K562 (cell line): ENCODE measurements at regions not wholly inside any gene's neighbourhood (a gene's known extent, or its start where the extent isn't known, plus 50 kb on each side); places are given as distances from the start of the nearest gene placed in this dataset.
A peak's percentile ranks its signal among the peaks of the same experiment; 100 is the strongest.

Experiments
- ATAC-seq: fragments of 200-7000 bp; cut with Tn5 transposase; 3 replicates; pipeline ENCODE4 v1.9.1; 2020; ENCODE audit warnings: moderate library complexity
- BruUV-seq: library from RNA; stranded (reverse); fragments of 400-500 nt; replicated peaks from 2 replicates; lab custom pipeline; 2021; lab: Mats Ljungman, UMichigan
- CTCF ChIA-PET: fragments of 300-600 bp; formaldehyde crosslinking; extraction: SDS; loops from one replicate; lab custom pipeline; 2021; ENCODE audit warnings: low intra/inter-chr PET ratio; lab: Yijun Ruan, JAX
- POLR2A ChIA-PET: fragments of 300-600, 350-650 bp; sonication (Branson Sonifier 250); formaldehyde crosslinking; extraction: SDS; loops from one replicate; lab custom pipeline; 2021; ENCODE audit warnings: antibody characterized with exemption, inconsistent platforms; lab: Yijun Ruan, JAX
- DNase-seq, 4 experiments: peaks; one replicate each; pipeline versions ENCODE4 v3.0.0 to v3.0.0-alpha.2; 2011 to 2018; ENCODE audit warnings: low spot score in 3 of 4, mixed read lengths in 3 of 4; ENCODE audit errors: extremely low read depth in 1 of 4
- FAIRE-seq: peaks from 2 replicates; lab custom pipeline; 2011; peaks lifted over from hg19 to GRCh38; lab: Jason Lieb, UNC
- H2AFZ ChIP-seq: 2 replicates; pipeline ENCODE4 v1.6.0; 2011; ENCODE audit warnings: low read depth, low read length, control low read depth, inconsistent platforms
- H3K27ac ChIP-seq: fragments of 200-600 bp; 3 replicates; pipeline ENCODE4 v1.8.0; 2011; ENCODE audit warnings: low read depth, mild to moderate bottlenecking, control low read depth, inconsistent platforms, low read length, moderate library complexity, mixed read lengths; ENCODE audit errors: extremely low read depth
- H3K27me3 ChIP-seq, 2 experiments: fragments of 300-600 bp in 1 of 2; 2 replicates in 1 of 2; 3 replicates in 1 of 2; pipeline versions ENCODE4 v1.6.0 to v1.8.0; 2011; ENCODE audit warnings: inconsistent platforms in 2 of 2, low read length in 2 of 2, mild to moderate bottlenecking in 1 of 2, mixed read lengths in 1 of 2, moderate library complexity in 1 of 2; ENCODE audit not compliant: control insufficient read depth in 2 of 2, insufficient read depth in 2 of 2
- H3K36me3 ChIP-seq: fragments of 300-600 bp; 3 replicates; pipeline ENCODE4 v1.8.0; 2011; ENCODE audit warnings: mild to moderate bottlenecking, low read length, inconsistent platforms; ENCODE audit not compliant: control insufficient read depth, insufficient read depth
- H3K4me1 ChIP-seq, 2 experiments: fragments of 200-600 bp in 1 of 2; replicated peaks in 1 of 2; 2 replicates in 1 of 2; 3 replicates in 1 of 2; pipeline versions ENCODE4 v1.5.1 to v1.8.0; 2011; ENCODE audit warnings: inconsistent platforms in 2 of 2, low read length in 2 of 2, mild to moderate bottlenecking in 1 of 2, mixed read lengths in 1 of 2, moderate library complexity in 1 of 2; ENCODE audit not compliant: control insufficient read depth in 2 of 2, insufficient read depth in 2 of 2
- H3K4me2 ChIP-seq: 2 replicates; pipeline ENCODE4 v1.6.1; 2011; ENCODE audit warnings: low read length, control low read depth, inconsistent platforms, mixed read lengths; ENCODE audit not compliant: insufficient read depth
- H3K4me3 ChIP-seq: fragments of 200-600 bp; sonication (generic), shearing (Covaris generic); 2 replicates; pipeline ENCODE4 v1.5.1; 2016; ENCODE audit warnings: control low read depth, inconsistent platforms
- H3K79me2 ChIP-seq: fragments of 200-600 bp; 3 replicates; pipeline ENCODE4 v1.8.0; 2011; ENCODE audit warnings: low read length, inconsistent platforms; ENCODE audit not compliant: control insufficient read depth, insufficient read depth
- H3K9ac ChIP-seq, 2 experiments: 2 replicates each; pipeline versions ENCODE4 v1.6.0 to v1.6.1; 2011; ENCODE audit warnings: low read depth in 2 of 2, low read length in 2 of 2, control low read depth in 1 of 2, inconsistent platforms in 1 of 2, mild to moderate bottlenecking in 1 of 2, mixed read lengths in 1 of 2; ENCODE audit not compliant: insufficient read depth in 1 of 2
- H3K9me1 ChIP-seq: one replicate; pipeline ENCODE4 v1.6.0; 2011; ENCODE audit warnings: inconsistent platforms, mild to moderate bottlenecking, low read length, moderate library complexity; ENCODE audit not compliant: control insufficient read depth, insufficient read depth
- H3K9me3 ChIP-seq: replicated peaks from 2 replicates; pipeline ENCODE4 v1.5.1; 2011; ENCODE audit warnings: low read depth, low read length, inconsistent platforms; ENCODE audit not compliant: control insufficient read depth, insufficient read depth
- H4K20me1 ChIP-seq: replicated peaks from 2 replicates; pipeline ENCODE4 v1.6.1; 2011; ENCODE audit warnings: low read length, inconsistent platforms, mixed read lengths; ENCODE audit not compliant: control insufficient read depth, insufficient read depth
- C11orf30 ChIP-seq: fragments of 450-650 bp; IDR thresholded peaks from 2 replicates; pipeline ENCODE4 v1.6.1; 2016; ENCODE audit warnings: low read depth, mild to moderate bottlenecking
- FOXP4 ChIP-seq: sonication (generic); formaldehyde crosslinking; IDR thresholded peaks from 2 replicates; pipeline ENCODE4 v1.8.0; 2022; ENCODE audit warnings: mild to moderate bottlenecking, missing genetic modification reagents, borderline replicate concordance
- SAFB2 ChIP-seq: fragments of 200-400 bp; formaldehyde crosslinking; IDR thresholded peaks from 2 replicates; pipeline ENCODE4 v1.6.1; 2018; ENCODE audit warnings: borderline replicate concordance, low read length, low read depth, moderate library complexity; ENCODE audit not compliant: severe bottlenecking
- ZNF316 ChIP-seq: fragments of 450-650 bp; IDR thresholded peaks from 2 replicates; pipeline ENCODE4 v1.6.1; 2016
- ZNF695 ChIP-seq: fragments of 450-650 bp; formaldehyde crosslinking; IDR thresholded peaks from 2 replicates; pipeline ENCODE4 v1.4.0; 2020; ENCODE audit warnings: mild to moderate bottlenecking, moderate library complexity
- ZNF717 ChIP-seq: fragments of 250-450 bp; sonication (Bioruptor Pico); IDR thresholded peaks from 2 replicates; pipeline ENCODE4 v1.5.0; 2021
- in situ Hi-C: fragments of 300-500 bp; cut with MboI; formaldehyde crosslinking; loops from 4 replicates; pipeline ENCODE4 v1.15.0; 2018; ENCODE audit warnings: inconsistent platforms, mixed read lengths
- intact Hi-C: fragments of 100-400 bp; cut with micrococcal nuclease; formaldehyde crosslinking; loops from 2 replicates; pipeline ENCODE4 v1.14.2; 2022

GRCh38 chr1:81729818-81730217 is 70.9 kb upstream of the ADGRL2 start (continued):
- TF ChIP-seq FOXP4: no peak
- no peak for TF ChIP-seq SAFB2
- no peak for TF ChIP-seq ZNF695 (CRISPR knock-in tag)

GRCh38 chr1:81729239-81729638 is 71.5 kb upstream of the ADGRL2 start:
- no peak overlapping the region for H3K9ac ChIP-seq
- TF ChIP-seq C11orf30 (peak; percentile 21; the same call in 1 of the 2 replicates), ZNF316 (peak; percentile 36; the same call in 1 of the 2 replicates), ZNF717 (CRISPR knock-in tag) (no peak)
- no peaks in the 10 kb centered on the region for H3K79me2 ChIP-seq
- H3K9me3 ChIP-seq: no peaks in the 10 kb centered on the region
- BruUV-seq: no TSS peak
- ATAC-seq (no peak), FAIRE-seq (no peak), DNase-seq (no peak)
- ChIA-PET POLR2A (no interaction called here), CTCF (no interaction called here)
- H3K4me2 ChIP-seq: no peak overlapping the region
- no peaks in the 10 kb centered on the region for H3K27me3 ChIP-seq
- no peak overlapping the region for H3K27ac ChIP-seq
- H2AFZ ChIP-seq: no peak overlapping the region
- in situ Hi-C loops: no loop called here
- H3K4me1 ChIP-seq: no peaks in the 10 kb centered on the region
- H3K9me1 ChIP-seq: no peaks in the 10 kb centered on the region
- H4K20me1 ChIP-seq: no peaks in the 10 kb centered on the region
- intact Hi-C loops: no loop called here
- no peaks in the 10 kb centered on the region for H3K36me3 ChIP-seq
- no peak overlapping the region for H3K4me3 ChIP-seq
